ENCODE measurements at regions not wholly inside any gene's neighbourhood (a gene's known extent, or its start where the extent isn't known, plus 50 kb on each side); places are given as distances from the start of the nearest gene placed in this dataset.

DNA sequence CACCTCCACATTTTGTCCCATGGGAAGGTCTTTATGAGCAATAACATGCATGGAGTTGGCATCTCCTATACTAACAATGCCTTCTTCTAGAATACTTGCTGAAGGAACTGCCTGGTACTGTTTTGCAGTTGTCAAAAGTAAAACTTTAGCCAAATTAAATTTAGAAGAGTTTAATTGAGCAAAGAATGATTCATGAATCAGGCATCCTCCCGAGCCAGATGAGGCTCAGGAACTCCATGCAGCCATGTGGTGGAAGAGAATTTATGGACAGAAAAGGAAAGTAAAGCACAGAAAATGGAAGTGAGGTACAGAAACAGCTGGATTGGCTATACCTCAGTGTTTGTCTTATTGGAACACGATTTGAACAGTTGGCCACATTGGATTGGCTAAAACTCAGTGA is 1081.9 kb downstream of the SLITRK1 start:
- no peak overlapping the region for H3K9ac ChIP-seq (ENCODE audit: control insufficient read depth, insufficient read depth, low read length)
- SMC1A ChIA-PET (ENCODE audit: uncharacterized antibody, unreplicated experiment) = interaction anchor here (1.3 kb wide), 1 partner anchor 15 kb away, joined by 3 read pairs; no protein-coding TSS in a partner anchor
- DNase-seq (ENCODE audit: low read depth, low spot score) (no peak), FAIRE-seq (no peak), ATAC-seq (no peak)
- no peak overlapping the region for H3K4me2 ChIP-seq (ENCODE audit: control insufficient read depth, insufficient read depth)
- H3K27me3 ChIP-seq (replicated peaks in 1 of 2; ENCODE audit: control insufficient read depth in 2 of 2, insufficient read depth in 2 of 2, low read length in 1 of 2) = no peaks in the 10 kb centered on the region
- no peaks in the 10 kb centered on the region for H3K36me3 ChIP-seq (ENCODE audit: control insufficient read depth in 2 of 2, insufficient read depth in 2 of 2, low read length in 1 of 2)
- RAD21 ChIA-PET (ENCODE audit: unreplicated experiment) = no interaction called here
- CTCF ChIA-PET = no interaction called here
- POLR2A ChIA-PET = no interaction called here
- 0% methylated on average over 2 of the region's 2 CpGs for WGBS (ENCODE audit: insufficient coverage, insufficient replicate concordance, low lambda C conversion rate, missing lambda C conversion rate)
- H3K79me2 ChIP-seq (ENCODE audit: control insufficient read depth, insufficient read depth, low read length) = no peaks in the 10 kb centered on the region
- no peak overlapping the region for H3K27ac ChIP-seq (ENCODE audit: control insufficient read depth, insufficient read depth)
- TF ChIP-seq KLF5 (IDR thresholded peaks at IDR 0.05; ENCODE audit: partially characterized antibody) = no peak
- no peak for TF ChIP-seq POU2F2 (IDR thresholded peaks at IDR 0.05; ENCODE audit: borderline replicate concordance, low read depth, low read length)
- no peak for TF ChIP-seq ZNF24 (IDR thresholded peaks at IDR 0.05)
- TF ChIP-seq KAT2A (conservative IDR thresholded peaks at IDR 0.05; ENCODE audit: control insufficient read depth, low read depth, low read length) = no peak
- TF ChIP-seq RAD51 (IDR thresholded peaks at IDR 0.05) = no peak
- no peak for TF ChIP-seq TCF12 (IDR thresholded peaks at IDR 0.05; ENCODE audit: low read depth, low read length)
- no peak for TF ChIP-seq BCL11A (IDR thresholded peaks at IDR 0.05; ENCODE audit: low read depth, low read length)
- TF ChIP-seq POLR2AphosphoS5 (IDR thresholded peaks at IDR 0.05; ENCODE audit: low read length) = no peak
- TF ChIP-seq BACH1 (IDR thresholded peaks at IDR 0.05; ENCODE audit: borderline replicate concordance) = no peak
- no peak for TF ChIP-seq RB1 (IDR thresholded peaks at IDR 0.05; ENCODE audit: borderline replicate concordance)
- TF ChIP-seq CEBPB (IDR thresholded peaks at IDR 0.05; ENCODE audit: borderline replicate concordance in 1 of 2, low read depth in 2 of 2, low read length in 2 of 2) = no peak
- no peak for TF ChIP-seq RUNX3 (IDR thresholded peaks at IDR 0.05; ENCODE audit: low read length)
- no peak for TF ChIP-seq CBX3 (IDR thresholded peaks at IDR 0.05; ENCODE audit: borderline replicate concordance, low read depth)
- no peak for TF ChIP-seq RFX5 (IDR thresholded peaks at IDR 0.05; ENCODE audit: low read depth, low read length)
- no peak for TF ChIP-seq RELA (IDR thresholded peaks at IDR 0.05; ENCODE audit: borderline replicate concordance, partially characterized antibody)
- TF ChIP-seq, protein P1, sequence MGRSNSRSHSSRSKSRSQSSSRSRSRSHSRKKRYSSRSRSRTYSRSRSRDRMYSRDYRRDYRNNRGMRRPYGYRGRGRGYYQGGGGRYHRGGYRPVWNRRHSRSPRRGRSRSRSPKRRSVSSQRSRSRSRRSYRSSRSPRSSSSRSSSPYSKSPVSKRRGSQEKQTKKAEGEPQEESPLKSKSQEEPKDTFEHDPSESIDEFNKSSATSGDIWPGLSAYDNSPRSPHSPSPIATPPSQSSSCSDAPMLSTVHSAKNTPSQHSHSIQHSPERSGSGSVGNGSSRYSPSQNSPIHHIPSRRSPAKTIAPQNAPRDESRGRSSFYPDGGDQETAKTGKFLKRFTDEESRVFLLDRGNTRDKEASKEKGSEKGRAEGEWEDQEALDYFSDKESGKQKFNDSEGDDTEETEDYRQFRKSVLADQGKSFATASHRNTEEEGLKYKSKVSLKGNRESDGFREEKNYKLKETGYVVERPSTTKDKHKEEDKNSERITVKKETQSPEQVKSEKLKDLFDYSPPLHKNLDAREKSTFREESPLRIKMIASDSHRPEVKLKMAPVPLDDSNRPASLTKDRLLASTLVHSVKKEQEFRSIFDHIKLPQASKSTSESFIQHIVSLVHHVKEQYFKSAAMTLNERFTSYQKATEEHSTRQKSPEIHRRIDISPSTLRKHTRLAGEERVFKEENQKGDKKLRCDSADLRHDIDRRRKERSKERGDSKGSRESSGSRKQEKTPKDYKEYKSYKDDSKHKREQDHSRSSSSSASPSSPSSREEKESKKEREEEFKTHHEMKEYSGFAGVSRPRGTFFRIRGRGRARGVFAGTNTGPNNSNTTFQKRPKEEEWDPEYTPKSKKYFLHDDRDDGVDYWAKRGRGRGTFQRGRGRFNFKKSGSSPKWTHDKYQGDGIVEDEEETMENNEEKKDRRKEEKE (IDR thresholded peaks at IDR 0.05) = no peak
- no peak for TF ChIP-seq PML (IDR thresholded peaks at IDR 0.05; ENCODE audit: low read length)
- TF ChIP-seq, protein P2, sequence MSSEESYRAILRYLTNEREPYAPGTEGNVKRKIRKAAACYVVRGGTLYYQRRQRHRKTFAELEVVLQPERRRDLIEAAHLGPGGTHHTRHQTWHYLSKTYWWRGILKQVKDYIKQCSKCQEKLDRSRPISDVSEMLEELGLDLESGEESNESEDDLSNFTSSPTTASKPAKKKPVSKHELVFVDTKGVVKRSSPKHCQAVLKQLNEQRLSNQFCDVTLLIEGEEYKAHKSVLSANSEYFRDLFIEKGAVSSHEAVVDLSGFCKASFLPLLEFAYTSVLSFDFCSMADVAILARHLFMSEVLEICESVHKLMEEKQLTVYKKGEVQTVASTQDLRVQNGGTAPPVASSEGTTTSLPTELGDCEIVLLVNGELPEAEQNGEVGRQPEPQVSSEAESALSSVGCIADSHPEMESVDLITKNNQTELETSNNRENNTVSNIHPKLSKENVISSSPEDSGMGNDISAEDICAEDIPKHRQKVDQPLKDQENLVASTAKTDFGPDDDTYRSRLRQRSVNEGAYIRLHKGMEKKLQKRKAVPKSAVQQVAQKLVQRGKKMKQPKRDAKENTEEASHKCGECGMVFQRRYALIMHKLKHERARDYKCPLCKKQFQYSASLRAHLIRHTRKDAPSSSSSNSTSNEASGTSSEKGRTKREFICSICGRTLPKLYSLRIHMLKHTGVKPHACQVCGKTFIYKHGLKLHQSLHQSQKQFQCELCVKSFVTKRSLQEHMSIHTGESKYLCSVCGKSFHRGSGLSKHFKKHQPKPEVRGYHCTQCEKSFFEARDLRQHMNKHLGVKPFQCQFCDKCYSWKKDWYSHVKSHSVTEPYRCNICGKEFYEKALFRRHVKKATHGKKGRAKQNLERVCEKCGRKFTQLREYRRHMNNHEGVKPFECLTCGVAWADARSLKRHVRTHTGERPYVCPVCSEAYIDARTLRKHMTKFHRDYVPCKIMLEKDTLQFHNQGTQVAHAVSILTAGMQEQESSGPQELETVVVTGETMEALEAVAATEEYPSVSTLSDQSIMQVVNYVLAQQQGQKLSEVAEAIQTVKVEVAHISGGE (CRISPR knock-in tag; IDR thresholded peaks at IDR 0.05) = no peak
- no peak for TF ChIP-seq CHD2 (IDR thresholded peaks at IDR 0.05; ENCODE audit: borderline replicate concordance, low read depth, low read length)
- in situ Hi-C loops (cut with MboI) = no loop called here
- no TSS peak for BruUV-seq (replicated peaks)
- intact Hi-C loops (cut with micrococcal nuclease; ENCODE audit: unreplicated experiment) = no loop called here
- H3K9me3 ChIP-seq (replicated peaks; ENCODE audit: control insufficient read depth, insufficient read depth, low read length) = no peaks in the 10 kb centered on the region
- H3K4me3 ChIP-seq = no peak overlapping the region
- no peak overlapping the region for H2AFZ ChIP-seq (ENCODE audit: control insufficient read depth, low read depth, low read length)
- H4K20me1 ChIP-seq (ENCODE audit: control insufficient read depth, insufficient read depth) = no peaks in the 10 kb centered on the region
- H3K4me1 ChIP-seq (ENCODE audit: control insufficient read depth, insufficient read depth, low read length) = no peaks in the 10 kb centered on the region

Data from GM12878 (cell line).